ENCODE measurements at regions not wholly inside any gene's neighbourhood (a gene's known extent, or its start where the extent isn't known, plus 50 kb on each side); places are given as distances from the start of the nearest gene placed in this dataset.

- no peak for TF ChIP-seq CTCF (IDR thresholded peaks at IDR 0.05)
- Histone ChIP-seq H3K4me1 (no peaks in the 10 kb centered on the region), H3K4me3 (no peak overlapping the region), H3K9me3 (no peaks in the 10 kb centered on the region), H3K27me3 (no peaks in the 10 kb centered on the region), H3K27ac (no peak overlapping the region), H3K36me3 (no peaks in the 10 kb centered on the region)
- DNase-seq (no peak), ATAC-seq (no peak)
- intact Hi-C loops (cut with DNase I): no loop called here
Measured at GRCh38 chr2:128983094-128983493, 664.4 kb upstream of the HS6ST1 start.

GRCh38 chr2:128984081-128984480 lies 665.4 kb upstream of the HS6ST1 start:
- intact Hi-C loops (cut with DNase I): no loop called here
- Histone ChIP-seq H3K4me3 (no peak overlapping the region), H3K27ac (no peak overlapping the region), H3K27me3 (no peaks in the 10 kb centered on the region), H3K36me3 (no peaks in the 10 kb centered on the region), H3K4me1 (no peaks in the 10 kb centered on the region), H3K9me3 (no peaks in the 10 kb centered on the region)
- ATAC-seq: no peak
- TF ChIP-seq CTCF (IDR thresholded peaks at IDR 0.05): no peak
- DNase-seq: no peak

- ATAC-seq (no peak), DNase-seq (no peak)
- Histone ChIP-seq H3K4me1 (no peaks in the 10 kb centered on the region), H3K27ac (no peak overlapping the region), H3K4me3 (no peak overlapping the region), H3K27me3 (no peaks in the 10 kb centered on the region), H3K9me3 (no peaks in the 10 kb centered on the region), H3K36me3 (no peaks in the 10 kb centered on the region)
- no peak for TF ChIP-seq CTCF (IDR thresholded peaks at IDR 0.05)
- intact Hi-C loops (cut with DNase I): no loop called here
Measured at GRCh38 chr2:128984855-128985254, 666.2 kb upstream of the HS6ST1 start.

- no peak for TF ChIP-seq CTCF (IDR thresholded peaks at IDR 0.05)
- intact Hi-C loops (cut with DNase I): no loop called here
- no peak for ATAC-seq
- H3K27me3 ChIP-seq: no peaks in the 10 kb centered on the region
- no peak overlapping the region for H3K4me3 ChIP-seq
- no peak overlapping the region for H3K27ac ChIP-seq
- no peak for DNase-seq
- H3K36me3 ChIP-seq: no peaks in the 10 kb centered on the region
- H3K4me1 ChIP-seq: no peaks in the 10 kb centered on the region
- H3K9me3 ChIP-seq: no peaks in the 10 kb centered on the region
Measured at GRCh38 chr2:128986026-128986715, 667.5 kb upstream of the HS6ST1 start.

GRCh38 chr2:128986867-128987268 lies 668.2 kb upstream of the HS6ST1 start:
- H3K27ac ChIP-seq: no peak overlapping the region
- H3K4me1 ChIP-seq: no peaks in the 10 kb centered on the region
- H3K9me3 ChIP-seq: no peaks in the 10 kb centered on the region
- ATAC-seq (no peak), DNase-seq (no peak)
- no peaks in the 10 kb centered on the region for H3K27me3 ChIP-seq
- H3K4me3 ChIP-seq: no peak overlapping the region
- H3K36me3 ChIP-seq: no peaks in the 10 kb centered on the region
- no peak for TF ChIP-seq CTCF (IDR thresholded peaks at IDR 0.05)
- intact Hi-C loops (cut with DNase I): no loop called here

- no peak overlapping the region for H3K27ac ChIP-seq
- no peak for ATAC-seq
- DNase-seq: no peak
Measured at GRCh38 chr2:128988326-128988725, 669.7 kb upstream of the HS6ST1 start.

More at GRCh38 chr2:128988326-128988725, 669.7 kb upstream of the HS6ST1 start:
- Histone ChIP-seq H3K9me3 (no peaks in the 10 kb centered on the region), H3K27me3 (no peaks in the 10 kb centered on the region), H3K36me3 (no peaks in the 10 kb centered on the region), H3K4me1 (no peaks in the 10 kb centered on the region), H3K4me3 (no peak overlapping the region)
- TF ChIP-seq CTCF (IDR thresholded peaks at IDR 0.05): no peak
- intact Hi-C loops (cut with DNase I): no loop called here
